Fibroblast of villous mesenchyme (primary cell): ENCODE measurements at regions not wholly inside any gene's neighbourhood (a gene's known extent, or its start where the extent isn't known, plus 50 kb on each side); places are given as distances from the start of the nearest gene placed in this dataset.

ENCODE experiments used
- DNase-seq: peaks from one replicate; pipeline ENCODE4 v3.0.0-alpha.2; 2010; ENCODE audit warnings: low read depth
- H3K4me3 ChIP-seq: 2 replicates; pipeline ENCODE4 v1.5.1; 2011; ENCODE audit warnings: low read depth, mild to moderate bottlenecking, low read length
- TF ChIP-seq, protein P1 (sequence below): IDR thresholded peaks from 2 replicates; pipeline ENCODE4 v1.5.1; 2012; ENCODE audit warnings: low read depth, mild to moderate bottlenecking, low read length; ENCODE audit not compliant: insufficient read depth

GRCh38 chr6:149236589-149236988, 80.9 kb upstream of the TAB2 start:
- DNase-seq = no peak
- H3K4me3 ChIP-seq = no peak overlapping the region
- TF ChIP-seq, protein P1, sequence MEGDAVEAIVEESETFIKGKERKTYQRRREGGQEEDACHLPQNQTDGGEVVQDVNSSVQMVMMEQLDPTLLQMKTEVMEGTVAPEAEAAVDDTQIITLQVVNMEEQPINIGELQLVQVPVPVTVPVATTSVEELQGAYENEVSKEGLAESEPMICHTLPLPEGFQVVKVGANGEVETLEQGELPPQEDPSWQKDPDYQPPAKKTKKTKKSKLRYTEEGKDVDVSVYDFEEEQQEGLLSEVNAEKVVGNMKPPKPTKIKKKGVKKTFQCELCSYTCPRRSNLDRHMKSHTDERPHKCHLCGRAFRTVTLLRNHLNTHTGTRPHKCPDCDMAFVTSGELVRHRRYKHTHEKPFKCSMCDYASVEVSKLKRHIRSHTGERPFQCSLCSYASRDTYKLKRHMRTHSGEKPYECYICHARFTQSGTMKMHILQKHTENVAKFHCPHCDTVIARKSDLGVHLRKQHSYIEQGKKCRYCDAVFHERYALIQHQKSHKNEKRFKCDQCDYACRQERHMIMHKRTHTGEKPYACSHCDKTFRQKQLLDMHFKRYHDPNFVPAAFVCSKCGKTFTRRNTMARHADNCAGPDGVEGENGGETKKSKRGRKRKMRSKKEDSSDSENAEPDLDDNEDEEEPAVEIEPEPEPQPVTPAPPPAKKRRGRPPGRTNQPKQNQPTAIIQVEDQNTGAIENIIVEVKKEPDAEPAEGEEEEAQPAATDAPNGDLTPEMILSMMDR = no peak

DNA sequence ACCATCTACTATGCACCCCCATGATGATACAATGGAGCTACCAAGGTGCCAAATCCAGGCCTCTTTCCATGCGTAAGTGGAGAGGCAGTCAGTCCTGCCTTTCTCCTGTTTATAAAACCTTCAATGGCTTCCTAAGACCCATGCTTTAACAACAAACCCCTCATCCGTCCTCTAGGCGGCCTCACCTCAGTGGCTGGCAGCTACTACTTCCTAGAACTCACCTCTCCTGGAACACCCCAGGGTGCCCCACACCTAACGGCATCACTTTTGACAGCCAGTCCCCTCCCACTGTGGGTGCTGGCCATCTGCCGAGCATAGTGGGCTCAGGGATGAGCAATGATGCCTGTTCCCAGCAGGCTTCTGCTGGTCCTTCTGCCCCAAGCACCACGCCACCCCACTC, 80.0 kb upstream of the TAB2 start:
- H3K4me3 ChIP-seq = no peak overlapping the region
- TF ChIP-seq, protein P1 = no peak
- no peak for DNase-seq

DNA sequence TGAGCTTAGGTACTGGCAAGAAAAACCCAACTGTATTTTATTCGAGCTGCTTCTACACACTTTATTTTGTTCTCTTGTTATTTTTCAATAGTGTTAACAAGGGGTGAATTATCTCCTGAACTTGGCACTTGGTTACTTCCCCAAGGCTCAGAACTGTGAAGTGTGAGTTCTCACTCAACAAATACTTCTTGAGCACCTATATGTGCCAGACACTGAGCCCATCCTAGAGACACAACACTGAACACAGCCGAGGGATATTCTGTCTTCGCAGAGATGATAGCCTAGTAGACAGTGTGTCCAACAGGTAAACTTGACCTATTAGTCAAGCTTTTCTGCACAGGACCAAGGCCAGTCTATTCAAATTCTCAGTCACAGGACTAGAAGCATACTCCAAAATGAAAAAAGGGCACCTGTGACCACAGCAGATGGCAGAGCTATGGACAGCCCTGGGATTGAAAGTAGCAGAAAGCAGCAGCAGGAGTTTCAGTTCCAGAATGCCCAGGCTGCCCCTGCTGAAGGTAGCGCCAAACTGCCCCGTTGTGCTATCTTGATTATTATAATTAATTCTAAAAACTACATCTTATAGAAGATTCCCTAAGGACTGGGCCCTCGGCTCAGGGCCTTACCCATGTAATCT, 77.8 kb upstream of the TAB2 start:
- no peak for DNase-seq
- TF ChIP-seq, protein P1 = no peak
- no peak overlapping the region for H3K4me3 ChIP-seq

GRCh38 chr6:149242883-149243282, 74.6 kb upstream of the TAB2 start:
- no peak overlapping the region for H3K4me3 ChIP-seq
- DNase-seq = peak; percentile 21
- TF ChIP-seq, protein P1 = no peak

GRCh38 chr6:149244105-149244504, 73.4 kb upstream of the TAB2 start:
- no peak for DNase-seq
- TF ChIP-seq, protein P1 = no peak
- H3K4me3 ChIP-seq = no peak overlapping the region

GRCh38 chr6:149246691-149247384, 70.7 kb upstream of the TAB2 start:
- TF ChIP-seq, protein P1 = no peak
- no peak overlapping the region for H3K4me3 ChIP-seq
- DNase-seq = no peak
